ENCODE measurements at regions not wholly inside any gene's neighbourhood (a gene's known extent, or its start where the extent isn't known, plus 50 kb on each side); places are given as distances from the start of the nearest gene placed in this dataset.

GRCh38 chr6:91573826-91574416 lies 987.0 kb upstream of the MAP3K7 start:
- Histone ChIP-seq H3K27me3 (replicated peaks; ENCODE audit: insufficient read depth) (no peaks in the 10 kb centered on the region), H3K4me1 (ENCODE audit: control insufficient read depth in 1 of 2, low read depth in 2 of 2) (no peaks in the 10 kb centered on the region), H3K4me3 (no peak overlapping the region), H3K36me3 (no peaks in the 10 kb centered on the region), H3K9me3 (no peaks in the 10 kb centered on the region), H3K27ac (no peak overlapping the region)
- DNase-seq (ENCODE audit: low spot score) (no peak), ATAC-seq (ENCODE audit: insufficient number of reproducible peaks, low FRiP score, low read depth) (no peak)
- no peak for TF ChIP-seq CTCF (IDR thresholded peaks at IDR 0.05)

GRCh38 chr6:91572878-91573277 lies 986.0 kb upstream of the MAP3K7 start:
- Histone ChIP-seq H3K9me3 (no peaks in the 10 kb centered on the region), H3K4me1 (ENCODE audit: control insufficient read depth in 1 of 2, low read depth in 2 of 2) (no peaks in the 10 kb centered on the region), H3K4me3 (no peak overlapping the region), H3K36me3 (no peaks in the 10 kb centered on the region), H3K27ac (no peak overlapping the region), H3K27me3 (replicated peaks; ENCODE audit: insufficient read depth) (no peaks in the 10 kb centered on the region)
- no peak for TF ChIP-seq CTCF (IDR thresholded peaks at IDR 0.05)
- no peak for ATAC-seq (ENCODE audit: insufficient number of reproducible peaks, low FRiP score, low read depth)
- no peak for DNase-seq (ENCODE audit: low spot score)

- H3K9me3 ChIP-seq: no peaks in the 10 kb centered on the region
- TF ChIP-seq CTCF (IDR thresholded peaks at IDR 0.05): no peak
- no peak for ATAC-seq (ENCODE audit: insufficient number of reproducible peaks, low FRiP score, low read depth)
- DNase-seq (ENCODE audit: low spot score): no peak
- no peaks in the 10 kb centered on the region for H3K4me1 ChIP-seq (ENCODE audit: control insufficient read depth in 1 of 2, low read depth in 2 of 2)
- H3K27me3 ChIP-seq (replicated peaks; ENCODE audit: insufficient read depth): no peaks in the 10 kb centered on the region
- H3K36me3 ChIP-seq: no peaks in the 10 kb centered on the region
- no peak overlapping the region for H3K27ac ChIP-seq
- H3K4me3 ChIP-seq: no peak overlapping the region
These were observed 982.2 kb upstream of the MAP3K7 start for GRCh38 chr6:91569071-91569470.

GRCh38 chr6:91566467-91566866 lies 979.6 kb upstream of the MAP3K7 start:
- DNase-seq (ENCODE audit: low spot score) (no peak), ATAC-seq (ENCODE audit: insufficient number of reproducible peaks, low FRiP score, low read depth) (no peak)
- H3K27me3 ChIP-seq (replicated peaks; ENCODE audit: insufficient read depth): no peaks in the 10 kb centered on the region
- no peaks in the 10 kb centered on the region for H3K36me3 ChIP-seq
- peaks cover 3% of the 10 kb centered on the region for H3K9me3 ChIP-seq
- H3K4me3 ChIP-seq: no peak overlapping the region
- H3K27ac ChIP-seq: no peak overlapping the region
- H3K4me1 ChIP-seq (ENCODE audit: control insufficient read depth in 1 of 2, low read depth in 2 of 2): peaks cover 0 to 3% of the 10 kb centered on the region in 2 donors
- TF ChIP-seq CTCF (IDR thresholded peaks at IDR 0.05): no peak

- ATAC-seq (ENCODE audit: insufficient number of reproducible peaks, low FRiP score, low read depth): no peak
These were observed 978.3 kb upstream of the MAP3K7 start for GRCh38 chr6:91565207-91565606.

More at GRCh38 chr6:91565207-91565606, 978.3 kb upstream of the MAP3K7 start:
- DNase-seq (ENCODE audit: low spot score): no peak
- H3K9me3 ChIP-seq: peaks cover 15% of the 10 kb centered on the region
- H3K4me1 ChIP-seq (ENCODE audit: control insufficient read depth in 1 of 2, low read depth in 2 of 2): peaks cover 0 to 3% of the 10 kb centered on the region in 2 donors
- no peak for TF ChIP-seq CTCF (IDR thresholded peaks at IDR 0.05)
- H3K36me3 ChIP-seq: no peaks in the 10 kb centered on the region
- no peak overlapping the region for H3K27ac ChIP-seq
- H3K4me3 ChIP-seq: no peak overlapping the region
- H3K27me3 ChIP-seq (replicated peaks; ENCODE audit: insufficient read depth): no peaks in the 10 kb centered on the region

All from thoracic aorta (tissue), 2 donors.